OCI-LY1 (cell line): ENCODE measurements at regions not wholly inside any gene's neighbourhood (a gene's known extent, or its start where the extent isn't known, plus 50 kb on each side); places are given as distances from the start of the nearest gene placed in this dataset.

ENCODE experiments used
- H2AFZ ChIP-seq: fragments of 200-600 bp; sonication (generic), shearing (Covaris generic); 2 replicates; pipeline ENCODE4 v1.6.0; 2014; ENCODE audit warnings: antibody characterized with exemption, mild to moderate bottlenecking, low read length
- H3F3A ChIP-seq: fragments of 200-600 bp; sonication (generic), shearing (Covaris generic); 2 replicates; pipeline ENCODE4 v1.6.0; 2014; ENCODE audit warnings: mild to moderate bottlenecking, antibody characterized with exemption, low read length, moderate library complexity; ENCODE audit not compliant: insufficient read depth
- H3K27ac ChIP-seq: fragments of 200-600 bp; sonication (generic); 2 replicates; pipeline ENCODE4 v1.5.1; 2014; ENCODE audit warnings: low read length, mixed run types, mild to moderate bottlenecking, low read depth; ENCODE audit not compliant: poor library complexity, severe bottlenecking
- H3K27me3 ChIP-seq: fragments of 200-600 bp; sonication (generic); 2 replicates; pipeline ENCODE4 v1.6.0; 2014; ENCODE audit warnings: antibody characterized with exemption, mild to moderate bottlenecking, low read length, moderate library complexity; ENCODE audit not compliant: insufficient read depth
- H3K36me3 ChIP-seq: fragments of 200-600 bp; sonication (generic); 2 replicates; pipeline ENCODE4 v1.6.1; 2014; ENCODE audit warnings: mild to moderate bottlenecking, antibody characterized with exemption, low read length, moderate library complexity, mixed read lengths; ENCODE audit not compliant: insufficient read depth
- H3K4me1 ChIP-seq: fragments of 200-600 bp; sonication (generic); 2 replicates; pipeline ENCODE4 v1.5.1; 2014; ENCODE audit warnings: mild to moderate bottlenecking, low read length, moderate library complexity; ENCODE audit not compliant: insufficient read depth, severe bottlenecking
- H3K4me2 ChIP-seq: fragments of 200-600 bp; sonication (generic), shearing (Covaris generic); 2 replicates; pipeline ENCODE4 v1.6.1; 2014; ENCODE audit warnings: low read length
- H3K4me3 ChIP-seq: fragments of 200-600 bp; sonication (generic); 2 replicates; pipeline ENCODE4 v1.5.1; 2014; ENCODE audit warnings: low read length, low read depth, mild to moderate bottlenecking, mixed read lengths; ENCODE audit not compliant: poor library complexity, severe bottlenecking
- H3K79me2 ChIP-seq: fragments of 200-600 bp; shearing (Covaris generic); 2 replicates; pipeline ENCODE4 v1.6.1; 2016; ENCODE audit warnings: mixed run types, low read length, mixed read lengths; ENCODE audit not compliant: insufficient read depth
- H3K9ac ChIP-seq: fragments of 200-600 bp; sonication (generic), shearing (Covaris generic); 2 replicates; pipeline ENCODE4 v1.6.1; 2014; ENCODE audit warnings: mild to moderate bottlenecking, low read length, mixed read lengths
- H3K9me2 ChIP-seq: fragments of 200-600 bp; sonication (generic), shearing (Covaris generic); 2 replicates; pipeline ENCODE4 v1.6.1; 2014; ENCODE audit warnings: low read depth, mild to moderate bottlenecking, low read length, mixed read lengths
- H3K9me3 ChIP-seq: fragments of 200-600 bp; shearing (Covaris generic); 2 replicates; pipeline ENCODE4 v1.6.1; 2014; ENCODE audit warnings: low read length, mixed read lengths
- H4K20me1 ChIP-seq: fragments of 200-600 bp; sonication (generic), shearing (Covaris generic); 2 replicates; pipeline ENCODE4 v1.6.0; 2016; ENCODE audit warnings: mild to moderate bottlenecking, low read length; ENCODE audit not compliant: insufficient read depth
- CTCF ChIP-seq: fragments of 200-600 bp; sonication (generic), shearing (Covaris generic); IDR thresholded peaks from 2 replicates; pipeline ENCODE4 v1.5.1; 2017; ENCODE audit warnings: mild to moderate bottlenecking, antibody characterized with exemption, low read length, moderate library complexity, mixed read lengths
- EZH2 ChIP-seq: fragments of 200-600 bp; sonication (generic), shearing (Covaris generic); IDR thresholded peaks from 2 replicates; pipeline ENCODE4 v1.8.0; 2017; ENCODE audit warnings: borderline replicate concordance, mixed run types, mild to moderate bottlenecking, antibody characterized with exemption, low read length, moderate library complexity, mixed read lengths

DNA sequence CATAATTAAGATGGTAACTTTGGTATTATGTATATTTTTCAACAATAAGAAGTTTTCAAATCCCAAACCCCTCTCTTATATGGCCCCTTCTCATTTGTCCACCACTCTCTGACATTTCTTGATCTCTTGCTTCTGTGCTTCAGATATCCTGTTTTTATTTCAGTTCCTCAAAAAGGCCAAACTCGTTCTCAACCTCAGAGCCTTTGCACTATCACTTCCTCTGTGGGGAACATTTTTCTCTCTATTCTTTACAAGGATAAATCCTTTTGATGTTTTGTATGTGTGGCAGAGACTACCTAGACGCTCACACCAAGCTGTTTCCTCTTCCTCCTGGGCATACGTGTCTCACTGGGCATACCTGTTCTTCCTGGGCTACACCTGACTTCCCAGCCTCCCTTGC is 54.2 kb upstream of the FRMD4A start:
- Histone ChIP-seq H3F3A (no peaks in the 10 kb centered on the region), H3K36me3 (no peaks in the 10 kb centered on the region), H3K9ac (no peak overlapping the region), H3K79me2 (no peaks in the 10 kb centered on the region), H3K9me3 (no peaks in the 10 kb centered on the region), H3K4me2 (no peak overlapping the region), H3K27me3 (no peaks in the 10 kb centered on the region), H3K4me3 (no peak overlapping the region), H3K27ac (no peak overlapping the region), H3K4me1 (no peaks in the 10 kb centered on the region), H3K9me2 (no peaks in the 10 kb centered on the region), H2AFZ (no peak overlapping the region), H4K20me1 (no peaks in the 10 kb centered on the region)
- TF ChIP-seq CTCF: no peak
- TF ChIP-seq EZH2: no peak

GRCh38 chr10:14384116-14384730 is 53.5 kb upstream of the FRMD4A start:
- H3K9ac ChIP-seq: no peak overlapping the region
- H3K27ac ChIP-seq: no peak overlapping the region
- no peak overlapping the region for H3K4me3 ChIP-seq
- no peaks in the 10 kb centered on the region for H3K9me3 ChIP-seq
- H2AFZ ChIP-seq: no peak overlapping the region
- no peaks in the 10 kb centered on the region for H3K4me1 ChIP-seq
- no peak overlapping the region for H3K4me2 ChIP-seq
- no peaks in the 10 kb centered on the region for H3K79me2 ChIP-seq
- H4K20me1 ChIP-seq: no peaks in the 10 kb centered on the region
- no peaks in the 10 kb centered on the region for H3K36me3 ChIP-seq
- H3K9me2 ChIP-seq: no peaks in the 10 kb centered on the region
- TF ChIP-seq EZH2: no peak
- no peak for TF ChIP-seq CTCF
- H3F3A ChIP-seq: no peaks in the 10 kb centered on the region
- no peaks in the 10 kb centered on the region for H3K27me3 ChIP-seq

DNA sequence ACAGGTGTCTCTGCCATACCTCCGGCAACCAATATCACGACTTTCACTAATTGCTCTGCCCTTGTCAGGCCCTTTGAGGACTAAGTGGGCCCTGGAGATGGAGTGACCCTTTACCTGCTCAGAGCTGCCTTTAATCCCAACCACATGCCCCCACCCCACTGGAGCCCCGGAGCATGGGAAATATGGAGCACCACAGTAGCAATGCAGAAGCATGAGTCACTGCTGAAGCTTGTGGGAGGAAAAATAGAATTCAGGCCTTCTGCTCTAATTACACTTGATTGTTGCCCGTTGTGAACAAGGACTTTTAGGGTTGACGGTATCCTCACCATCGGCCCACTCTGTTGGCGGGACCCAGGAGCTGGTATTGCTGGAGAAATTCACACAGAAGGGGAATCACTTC is 52.5 kb upstream of the FRMD4A start:
- no peaks in the 10 kb centered on the region for H3K9me2 ChIP-seq
- TF ChIP-seq CTCF (no peak), EZH2 (no peak)
- H3K9me3 ChIP-seq: no peaks in the 10 kb centered on the region
- no peaks in the 10 kb centered on the region for H3K4me1 ChIP-seq
- H3K4me3 ChIP-seq: no peak overlapping the region
- no peaks in the 10 kb centered on the region for H3K36me3 ChIP-seq
- H3K27me3 ChIP-seq: peaks cover 3% of the 10 kb centered on the region; the same call in 1 of the 2 replicates
- no peak overlapping the region for H3K9ac ChIP-seq
- no peaks in the 10 kb centered on the region for H3F3A ChIP-seq
- H4K20me1 ChIP-seq: no peaks in the 10 kb centered on the region
- no peak overlapping the region for H3K4me2 ChIP-seq
- H3K79me2 ChIP-seq: no peaks in the 10 kb centered on the region
- no peak overlapping the region for H3K27ac ChIP-seq
- no peak overlapping the region for H2AFZ ChIP-seq
